ENCODE measurements at regions not wholly inside any gene's neighbourhood (a gene's known extent, or its start where the extent isn't known, plus 50 kb on each side); places are given as distances from the start of the nearest gene placed in this dataset.
"Not testable (repeated sequence)": the region's sequence is repeated elsewhere in the genome, so short reads cannot be mapped to it uniquely, and the experiment has no call there.

DNA sequence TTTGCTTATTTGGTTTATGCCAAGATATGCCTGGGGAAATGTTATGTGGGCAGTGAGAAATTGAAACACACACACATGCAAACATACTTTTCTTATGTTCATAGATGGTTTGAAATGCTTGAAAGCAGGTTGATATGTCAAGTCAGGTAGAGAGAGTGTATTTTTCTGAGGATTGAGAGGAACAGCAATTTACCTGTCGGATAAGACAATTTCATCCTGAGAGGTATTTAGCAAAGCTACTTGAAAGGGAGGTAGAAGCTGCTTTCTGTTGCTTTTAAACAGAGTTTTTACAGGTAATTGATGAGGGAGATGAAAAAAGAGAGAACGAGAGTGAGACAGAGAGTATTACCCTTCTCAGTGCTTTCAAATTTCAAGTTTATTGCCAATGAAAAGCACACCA is 854.3 kb downstream of the CDH8 start:
- DNase-seq (ENCODE audit: low spot score): no peak

DNA sequence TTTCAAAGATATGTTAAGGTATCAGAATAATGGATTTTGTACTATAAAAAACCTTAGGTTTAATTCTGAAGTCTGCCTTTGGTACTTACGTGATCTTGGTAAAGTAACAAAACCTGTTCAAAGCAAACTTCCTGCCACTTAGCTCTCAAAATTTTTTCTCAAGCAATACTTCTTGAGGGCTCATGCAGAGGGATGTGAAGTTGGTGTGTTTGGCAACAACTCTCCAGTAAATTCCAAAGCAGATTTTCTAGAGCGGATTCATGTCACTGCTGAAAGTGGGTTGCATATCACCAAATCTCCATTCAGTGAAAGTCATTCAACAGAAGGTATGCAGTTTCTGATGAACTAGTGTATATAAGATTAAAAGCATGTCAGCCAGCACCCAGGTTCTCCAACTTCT is 856.7 kb downstream of the CDH8 start:
- no peak for DNase-seq (ENCODE audit: low spot score)

- no peak for DNase-seq (ENCODE audit: low spot score)
These were observed 870.4 kb downstream of the CDH8 start for GRCh38 chr16:61165797-61166196.

DNA sequence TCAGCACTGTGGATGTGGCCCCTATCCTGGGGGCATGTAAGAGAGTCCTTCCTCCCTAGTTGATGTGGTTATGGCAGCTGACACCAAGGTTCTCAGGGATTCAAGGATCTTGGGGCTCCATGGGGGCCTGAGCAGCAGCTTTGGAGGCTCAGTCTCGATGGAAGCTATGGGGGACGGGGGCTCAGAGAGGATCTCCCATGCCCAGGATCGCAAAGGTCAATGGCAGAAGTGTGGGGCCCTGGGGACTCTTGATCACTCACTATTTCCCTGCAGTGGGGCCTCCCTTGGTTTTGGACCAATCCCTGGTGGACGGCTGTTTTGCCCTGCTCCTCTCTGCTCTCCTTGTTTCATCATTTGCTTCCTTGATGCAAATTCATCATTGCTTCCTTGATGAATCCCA is 885.9 kb downstream of the CDH8 start:
- no peak for DNase-seq (ENCODE audit: low spot score)

- no peak for DNase-seq (ENCODE audit: low spot score)
These were observed 886.5 kb downstream of the CDH8 start for GRCh38 chr16:61149709-61150108.

- peak; percentile 54 for DNase-seq (ENCODE audit: low spot score)
These were observed 887.3 kb downstream of the CDH8 start for GRCh38 chr16:61148930-61149329.

- DNase-seq (ENCODE audit: low spot score): no peak
These were observed 889.8 kb downstream of the CDH8 start for GRCh38 chr16:61146429-61146828.

GRCh38 chr16:61131447-61131846 is 904.8 kb downstream of the CDH8 start:
- no peak for DNase-seq (ENCODE audit: low spot score)

DNA sequence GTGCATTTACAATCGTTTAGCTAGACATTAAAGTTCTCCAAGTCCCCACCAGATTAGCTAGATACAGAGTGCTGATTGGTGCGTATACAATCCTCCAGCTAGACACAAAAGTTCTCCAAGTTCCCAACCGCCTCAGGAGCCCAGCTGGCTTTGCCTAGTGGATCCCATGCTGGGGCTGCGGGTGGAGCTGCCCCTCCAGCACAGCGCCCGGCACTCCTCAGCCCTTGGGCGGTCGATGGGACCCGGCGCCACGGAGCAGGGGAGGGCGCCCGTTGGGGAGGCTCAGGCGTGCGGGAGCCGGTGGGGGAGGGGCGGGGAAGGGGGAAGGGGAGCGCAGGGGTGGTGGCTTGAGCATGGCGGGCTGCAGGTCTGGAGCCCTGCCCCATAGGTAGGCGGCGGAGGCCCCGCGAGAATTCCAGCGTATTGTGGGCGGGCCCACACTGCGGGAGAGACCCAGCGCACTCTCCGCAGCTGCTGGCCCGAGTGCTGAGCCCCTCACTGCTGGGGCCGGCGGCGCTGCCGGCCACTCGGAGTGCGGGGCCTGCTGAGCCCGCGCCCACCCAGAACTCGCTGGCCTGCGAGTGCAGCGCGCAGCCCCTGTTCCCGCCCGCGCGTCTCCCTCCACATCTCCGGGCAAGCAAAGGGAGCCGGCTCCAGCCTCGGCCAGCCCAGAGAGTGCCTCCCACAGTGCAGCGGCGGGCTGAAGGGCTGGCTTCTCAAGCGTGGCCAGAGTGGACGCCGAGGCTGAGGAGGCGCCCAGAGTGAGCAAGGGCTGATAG is 907.5 kb downstream of the CDH8 start:
- DNase-seq (ENCODE audit: low spot score): no peak

DNA sequence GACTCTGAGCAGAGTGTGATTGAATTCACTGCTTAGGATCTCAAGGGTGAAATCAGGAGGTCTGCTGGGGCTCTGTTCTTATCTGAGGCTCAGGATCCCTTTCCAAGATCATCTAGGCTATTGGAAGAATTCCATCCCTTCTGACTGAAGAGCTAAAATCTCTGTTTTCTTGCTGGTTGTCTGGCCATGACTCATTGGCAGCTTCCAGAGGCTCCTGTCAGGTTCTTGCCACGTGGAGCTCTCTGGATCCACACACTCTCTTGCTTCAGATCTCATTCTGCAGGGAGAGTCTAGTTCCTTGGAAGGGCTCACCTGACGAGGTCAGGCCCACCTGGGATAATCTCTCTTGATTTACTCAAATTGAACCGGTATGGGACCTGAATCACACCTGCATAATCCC is 930.7 kb downstream of the CDH8 start:
- DNase-seq (ENCODE audit: low spot score): no peak

DNA sequence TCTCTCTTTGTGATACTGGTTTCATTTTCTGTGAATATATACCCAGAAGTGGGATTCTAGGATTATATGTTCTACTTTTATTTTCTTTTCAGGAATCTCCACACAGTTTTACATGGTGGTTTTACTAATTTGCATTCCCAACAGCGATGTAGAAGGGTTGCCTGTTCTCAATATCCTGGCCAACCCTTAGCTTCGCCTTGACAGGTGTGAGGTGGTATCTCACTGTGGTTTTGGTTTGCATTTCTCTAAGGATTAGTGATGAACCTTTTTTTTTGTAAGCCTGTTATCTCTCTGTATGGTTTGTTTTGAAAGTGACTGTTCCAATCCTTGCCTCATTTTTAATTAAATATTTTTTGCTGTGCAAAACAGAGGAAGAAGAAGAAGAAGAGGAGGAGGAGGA is 937.7 kb downstream of the CDH8 start:
- no peak for DNase-seq (ENCODE audit: low spot score)

- not testable (repeated sequence) for DNase-seq (ENCODE audit: low spot score)
These were observed 944.9 kb downstream of the CDH8 start for GRCh38 chr16:61091300-61091699.

- DNase-seq (ENCODE audit: low spot score): no peak
These were observed 952.5 kb downstream of the CDH8 start for GRCh38 chr16:61083711-61084110.

DNA sequence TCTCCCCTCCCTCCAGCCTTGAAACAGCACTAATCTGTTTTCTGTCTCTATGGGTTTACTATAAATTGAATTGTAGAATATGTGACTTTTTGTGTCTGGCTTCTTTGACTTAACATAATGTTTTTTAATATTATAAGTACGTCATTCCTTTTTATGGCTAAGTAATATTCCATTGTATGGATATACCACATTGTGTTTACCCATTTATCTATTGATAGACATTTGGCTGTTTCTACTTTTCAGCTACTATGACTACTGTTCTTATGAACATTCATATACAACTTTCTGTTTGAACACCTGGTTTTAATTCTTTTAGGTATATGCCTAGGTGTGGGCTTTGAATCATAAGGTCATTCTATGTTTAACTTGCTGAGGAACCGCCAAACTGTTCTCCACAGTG is 961.9 kb downstream of the CDH8 start:
- no peak for DNase-seq (ENCODE audit: low spot score)

- no peak for DNase-seq (ENCODE audit: low spot score)
These were observed 978.6 kb downstream of the CDH8 start for GRCh38 chr16:61057635-61058034.

GRCh38 chr16:61050547-61050946 is 985.7 kb downstream of the CDH8 start:
- no peak for DNase-seq (ENCODE audit: low spot score)

- DNase-seq (ENCODE audit: low spot score): no peak
These were observed 990.3 kb downstream of the CDH8 start for GRCh38 chr16:61045931-61046330.

DNA sequence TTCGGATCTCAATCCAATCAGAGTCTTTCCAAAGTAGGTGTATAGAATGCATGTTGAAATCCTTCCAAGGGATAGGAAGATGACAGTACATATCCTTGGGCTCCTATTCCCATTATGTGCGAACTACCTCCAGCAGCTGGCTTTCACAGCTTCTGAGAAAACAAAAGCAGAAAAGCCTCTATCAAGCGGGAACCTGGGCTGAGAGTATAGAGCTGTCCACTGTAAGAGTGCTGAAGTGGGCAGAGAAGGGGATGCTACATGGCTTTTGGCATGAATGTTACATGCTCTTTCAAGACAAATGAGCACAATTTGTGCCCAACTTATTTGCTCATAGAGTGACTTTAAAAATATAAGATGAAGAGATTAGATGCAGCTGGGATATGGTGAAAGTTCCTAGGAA is 993.5 kb downstream of the CDH8 start:
- peak; percentile 6 for DNase-seq (ENCODE audit: low spot score)

DNA sequence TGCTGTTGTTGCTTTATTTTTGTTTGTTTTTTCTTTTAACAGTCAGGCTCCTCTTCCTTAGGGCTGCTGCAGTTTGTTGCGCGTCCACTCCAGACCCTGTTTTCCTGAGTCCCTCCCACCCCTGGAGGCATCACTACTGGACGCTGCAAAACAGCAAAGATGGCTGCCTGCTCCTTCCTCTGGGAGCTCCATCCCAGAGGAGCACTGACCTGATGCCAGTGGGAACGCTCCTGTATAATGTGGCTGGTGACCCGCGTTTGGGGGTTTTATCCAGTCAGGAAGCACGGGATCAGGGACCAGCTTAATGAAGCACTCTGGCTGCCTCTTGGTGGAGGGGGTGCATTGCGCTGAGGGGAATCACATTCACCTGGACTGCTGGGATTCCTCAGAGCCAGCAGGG is 1005.6 kb downstream of the CDH8 start:
- no peak for DNase-seq (ENCODE audit: low spot score)

DNA sequence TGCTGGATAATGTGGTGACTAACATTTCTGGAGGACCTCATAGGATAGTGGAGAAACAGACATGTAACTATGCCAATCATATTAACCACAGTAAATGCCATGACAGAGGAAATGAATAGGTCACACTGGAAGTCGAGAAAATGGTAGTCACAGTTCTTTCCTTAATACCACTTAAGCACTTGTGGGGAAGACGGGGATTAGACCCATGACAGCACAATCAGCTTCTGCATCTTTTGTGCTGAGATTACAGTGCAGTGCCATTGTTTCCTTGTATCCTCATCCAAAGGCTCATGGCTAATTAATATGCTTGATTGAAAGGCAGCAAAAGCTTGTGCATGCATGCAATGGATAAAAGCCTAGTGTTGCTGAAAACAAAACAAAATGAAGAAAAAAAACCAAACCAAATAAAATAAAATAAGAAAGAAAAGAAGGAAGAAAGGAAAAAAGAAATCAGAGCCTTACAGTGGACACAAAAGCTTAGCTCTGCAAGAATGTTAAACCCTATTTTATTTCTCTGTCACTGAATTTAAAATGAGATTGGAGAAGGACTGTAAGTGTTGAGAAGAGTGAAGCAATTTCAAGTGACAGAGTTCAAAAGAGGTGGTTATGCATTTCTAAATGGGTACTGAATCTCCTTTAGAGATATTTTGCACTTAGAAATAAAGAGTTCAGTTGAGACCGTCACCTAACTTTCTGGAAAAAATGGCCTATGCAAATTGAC is 1011.9 kb downstream of the CDH8 start:
- DNase-seq (ENCODE audit: low spot score): no peak

DNA sequence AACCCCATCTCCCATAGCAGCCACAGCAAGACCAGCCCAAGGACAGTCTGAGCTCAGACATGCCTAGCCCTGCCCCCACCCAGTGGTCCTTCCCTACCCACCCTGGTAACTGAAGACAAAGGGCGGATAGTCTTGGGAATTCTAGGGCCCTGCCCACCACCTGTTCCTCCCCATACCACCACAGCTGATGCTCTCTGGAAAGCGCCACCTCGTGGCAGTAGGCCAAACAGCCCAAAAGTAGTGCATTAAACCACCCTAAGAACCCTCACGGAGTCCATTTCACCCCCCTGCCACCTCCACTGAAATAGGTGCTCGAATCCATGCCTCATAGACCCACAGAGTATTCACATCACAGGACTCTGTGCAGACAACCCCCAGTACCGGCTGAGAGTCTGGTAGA is 1021.4 kb downstream of the CDH8 start:
- DNase-seq (ENCODE audit: low spot score): peak; percentile 41

- no peak for DNase-seq (ENCODE audit: low spot score)
These were observed 1028.5 kb downstream of the CDH8 start for GRCh38 chr16:61007694-61008093.

GRCh38 chr16:61005952-61006351 is 1030.3 kb downstream of the CDH8 start:
- no peak for DNase-seq (ENCODE audit: low spot score)

Data from NAMALWA (cell line).